Ovary (tissue), 7 donors: ENCODE measurements at regions not wholly inside any gene's neighbourhood (a gene's known extent, or its start where the extent isn't known, plus 50 kb on each side); places are given as distances from the start of the nearest gene placed in this dataset.

Source experiments
- DNase-seq, 5 donors: peaks; one replicate each; pipeline ENCODE4 v3.0.0-alpha.2; 2019 to 2020
- H3K27ac ChIP-seq, 2 donors: fragments of 200-600 bp; one replicate each; pipeline versions ENCODE4 v1.5.1 to v1.8.0; 2019 to 2022
- H3K27me3 ChIP-seq: fragments of 200-600 bp; one replicate; pipeline ENCODE4 v1.8.0; 2022
- H3K36me3 ChIP-seq: fragments of 200-600 bp; sonication (generic); one replicate; pipeline ENCODE4 v1.5.1; 2019
- H3K4me1 ChIP-seq: one replicate; pipeline ENCODE4 v1.8.1; 2013; ENCODE audit warnings: mild to moderate bottlenecking, moderate library complexity; ENCODE audit not compliant: insufficient read depth
- H3K4me3 ChIP-seq: fragments of 200-600 bp; sonication (generic); one replicate; pipeline ENCODE4 v1.5.1; 2017
- H3K9me3 ChIP-seq, 2 donors: fragments of 200-600 bp in 1 of 2; sonication (generic) in 1 of 2; one replicate each; pipeline versions ENCODE4 v1.5.1 to v1.8.1; 2013 to 2019; ENCODE audit warnings: mild to moderate bottlenecking in 1 of 2, moderate library complexity in 1 of 2
- CTCF ChIP-seq, 3 donors: fragments of 450-650 bp in 2 of 3; fragments of 200-600 bp in 1 of 3; IDR thresholded peaks; one replicate each; pipeline versions ENCODE4 v1.5.1 to v1.8.0; 2016 to 2022; ENCODE audit warnings: antibody characterized with exemption in 3 of 3, mild to moderate bottlenecking in 1 of 3
- EP300 ChIP-seq: sonication (generic); formaldehyde crosslinking; IDR thresholded peaks from one replicate; pipeline ENCODE4 v1.6.1; 2017; ENCODE audit warnings: antibody characterized with exemption
- POLR2A ChIP-seq: fragments of 450-650 bp; IDR thresholded peaks from one replicate; pipeline ENCODE4 v1.6.1; 2017; ENCODE audit warnings: antibody characterized with exemption, mild to moderate bottlenecking, moderate library complexity
- WGBS, 3 donors: extraction: QIAGEN DNeasy Blood & Tissue Kit in 1 of 3; methylation state at CpG; one replicate each; pipeline versions ENCODE4 v1.1.5 to v1.1.7; 2013 to 2017; 5-methylcytosine and 5-hydroxymethylcytosine counted together
- intact Hi-C, 4 donors: fragments of 100-400 bp; cut with DNase I; formaldehyde crosslinking; loops; one replicate each; pipeline versions ENCODE4 v1.11.0 to v1.15.1; 2022 to 2023
- donor health status: DM: no; HTN: no; CAD: no; lungs with moderate emphysema.
- donor health status: DM: no; HTN: no; CAD: no.
- donor health status: Bipolar disorder and iron deficiency.
- donor health status: DM: no; HTN: no; CAD: no.
- donor health status: DM: yes; HTN: yes; CAD: no.

DNA sequence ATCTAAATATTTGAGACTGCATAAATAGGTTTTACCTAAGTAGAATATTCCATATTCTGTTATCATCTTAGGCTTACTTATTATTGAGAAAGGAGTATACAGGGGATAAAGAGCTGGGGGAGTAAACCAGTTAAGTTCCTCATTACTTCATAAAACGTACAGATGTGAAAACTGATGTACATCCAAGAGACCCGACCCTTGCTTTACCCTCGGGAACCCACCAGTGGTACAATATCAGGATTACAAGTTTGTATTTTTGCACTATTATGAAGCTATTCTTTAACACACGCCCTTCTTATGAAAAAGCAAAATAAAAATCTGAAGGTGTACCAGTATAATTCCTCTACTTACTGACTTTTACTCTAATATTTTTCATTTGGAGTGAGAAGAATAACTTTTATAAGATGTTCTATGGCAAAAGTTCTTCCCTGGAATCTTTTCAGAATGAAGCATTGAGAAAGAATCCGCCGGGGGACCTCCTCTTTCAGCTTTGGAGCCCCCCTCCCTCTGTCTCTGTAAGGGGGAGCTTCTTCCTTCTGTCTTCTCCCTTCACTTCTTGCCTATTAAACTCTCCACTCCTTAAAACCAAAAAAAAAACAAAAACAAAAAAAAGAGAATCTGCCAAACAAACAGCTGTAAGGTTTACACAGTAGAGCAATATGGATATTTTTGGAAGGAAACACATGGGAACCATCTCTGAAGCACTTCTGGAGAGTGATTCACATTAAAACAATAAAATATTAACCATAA is 550.0 kb downstream of the TNS3 start:
- 11 to 15% (median 12%) methylated on average over 6 of the region's 6 CpGs for WGBS, 3 donors
- peaks cover 0 to 3% of the 10 kb centered on the region in 2 donors for H3K9me3 ChIP-seq
- peaks cover 12% of the 10 kb centered on the region for H3K4me1 ChIP-seq
- TF ChIP-seq CTCF (IDR thresholded peaks at IDR 0.05) = no peak
- TF ChIP-seq EP300 = no peak
- TF ChIP-seq POLR2A = no peak
- no peaks in the 10 kb centered on the region for H3K27me3 ChIP-seq
- no peak for DNase-seq
- no peaks in the 10 kb centered on the region for H3K36me3 ChIP-seq
- intact Hi-C loops = no loop called here
- no peak overlapping the region for H3K27ac ChIP-seq
- no peak overlapping the region for H3K4me3 ChIP-seq

DNA sequence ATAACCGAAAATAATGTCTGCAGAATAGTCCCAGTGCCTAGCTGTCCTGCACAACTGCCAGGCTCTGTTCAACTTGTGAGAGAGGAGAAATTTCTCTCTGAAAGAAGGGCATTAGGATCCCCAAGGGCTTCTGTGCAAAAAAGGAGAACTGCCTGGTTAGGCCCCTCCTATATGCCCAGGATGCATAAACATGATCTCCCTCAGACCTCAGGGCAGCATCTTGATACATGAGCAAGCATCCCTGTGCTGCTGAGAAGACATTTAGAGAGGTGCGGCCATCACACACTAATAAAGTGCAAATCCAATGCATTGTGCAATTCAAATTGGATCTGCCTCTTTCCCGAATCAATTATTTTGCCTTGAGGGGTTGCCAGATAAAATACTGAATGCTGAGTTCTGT is 553.6 kb downstream of the TNS3 start:
- Histone ChIP-seq H3K27me3 (no peaks in the 10 kb centered on the region), H3K36me3 (no peaks in the 10 kb centered on the region), H3K27ac (no peak overlapping the region), H3K4me1 (peaks cover 5% of the 10 kb centered on the region), H3K4me3 (no peak overlapping the region), H3K9me3 (no peaks in the 10 kb centered on the region)
- DNase-seq = no peak
- TF ChIP-seq CTCF (IDR thresholded peaks at IDR 0.05) (no peak), EP300 (no peak), POLR2A (no peak)
- 73 to 85% (median 80%) methylated on average over 3 of the region's 3 CpGs for WGBS, 3 donors
- intact Hi-C loops = no loop called here

GRCh38 chr7:47027695-47028240 is 554.1 kb downstream of the TNS3 start:
- no peak for TF ChIP-seq POLR2A
- no peak for TF ChIP-seq CTCF (IDR thresholded peaks at IDR 0.05)
- H3K36me3 ChIP-seq = no peaks in the 10 kb centered on the region
- no peak for DNase-seq
- intact Hi-C loops = no loop called here
- no peaks in the 10 kb centered on the region for H3K9me3 ChIP-seq
- no peak overlapping the region for H3K4me3 ChIP-seq
- peaks cover 5% of the 10 kb centered on the region for H3K4me1 ChIP-seq
- 93 to 98% (median 97%) methylated on average over 2 of the region's 2 CpGs for WGBS, 3 donors
- no peak overlapping the region for H3K27ac ChIP-seq
- H3K27me3 ChIP-seq = no peaks in the 10 kb centered on the region

- Histone ChIP-seq H3K27me3 (no peaks in the 10 kb centered on the region), H3K36me3 (no peaks in the 10 kb centered on the region), H3K9me3 (no peaks in the 10 kb centered on the region), H3K27ac (no peak overlapping the region), H3K4me1 (peaks cover 3% of the 10 kb centered on the region), H3K4me3 (no peak overlapping the region)
- TF ChIP-seq EP300 (no peak), POLR2A (no peak), CTCF (IDR thresholded peaks at IDR 0.05) (no peak)
- WGBS, 3 donors = 28 to 37% (median 28%) methylated on average over 5 of the region's 5 CpGs
- intact Hi-C loops = no loop called here
- DNase-seq = no peak
These were observed 555.0 kb downstream of the TNS3 start for GRCh38 chr7:47026780-47027361.
